A673 (cell line): ENCODE measurements at regions not wholly inside any gene's neighbourhood (a gene's known extent, or its start where the extent isn't known, plus 50 kb on each side); places are given as distances from the start of the nearest gene placed in this dataset.

Experiments used
- EZH2 ChIP-seq: fragments of 200-600 bp; sonication (generic); IDR thresholded peaks from 2 replicates; pipeline ENCODE4 v1.6.1; 2017; ENCODE audit warnings: borderline replicate concordance, low read depth, mild to moderate bottlenecking, mixed read lengths, antibody characterized with exemption, low read length; ENCODE audit not compliant: poor library complexity, severe bottlenecking
- TF ChIP-seq, protein P1 (sequence below): fragments of 300-800, 200-600 bp; sonication (generic); conservative IDR thresholded peaks from 2 replicates; pipeline ENCODE4 v1.5.1; 2017; ENCODE audit warnings: low read depth, mild to moderate bottlenecking, antibody characterized with exemption, low read length, moderate library complexity, mixed read lengths

GRCh38 chr6:142624978-142625715 lies 319.8 kb downstream of the HIVEP2 start:
- no peak for TF ChIP-seq EZH2
- TF ChIP-seq, protein P1, sequence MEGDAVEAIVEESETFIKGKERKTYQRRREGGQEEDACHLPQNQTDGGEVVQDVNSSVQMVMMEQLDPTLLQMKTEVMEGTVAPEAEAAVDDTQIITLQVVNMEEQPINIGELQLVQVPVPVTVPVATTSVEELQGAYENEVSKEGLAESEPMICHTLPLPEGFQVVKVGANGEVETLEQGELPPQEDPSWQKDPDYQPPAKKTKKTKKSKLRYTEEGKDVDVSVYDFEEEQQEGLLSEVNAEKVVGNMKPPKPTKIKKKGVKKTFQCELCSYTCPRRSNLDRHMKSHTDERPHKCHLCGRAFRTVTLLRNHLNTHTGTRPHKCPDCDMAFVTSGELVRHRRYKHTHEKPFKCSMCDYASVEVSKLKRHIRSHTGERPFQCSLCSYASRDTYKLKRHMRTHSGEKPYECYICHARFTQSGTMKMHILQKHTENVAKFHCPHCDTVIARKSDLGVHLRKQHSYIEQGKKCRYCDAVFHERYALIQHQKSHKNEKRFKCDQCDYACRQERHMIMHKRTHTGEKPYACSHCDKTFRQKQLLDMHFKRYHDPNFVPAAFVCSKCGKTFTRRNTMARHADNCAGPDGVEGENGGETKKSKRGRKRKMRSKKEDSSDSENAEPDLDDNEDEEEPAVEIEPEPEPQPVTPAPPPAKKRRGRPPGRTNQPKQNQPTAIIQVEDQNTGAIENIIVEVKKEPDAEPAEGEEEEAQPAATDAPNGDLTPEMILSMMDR = no peak
